GM12864 (cell line): ENCODE measurements at regions not wholly inside any gene's neighbourhood (a gene's known extent, or its start where the extent isn't known, plus 50 kb on each side); places are given as distances from the start of the nearest gene placed in this dataset.

Source experiments
- DNase-seq: peaks from one replicate; pipeline ENCODE4 v3.0.0-alpha.2; 2011; ENCODE audit warnings: low read depth
- H3K4me3 ChIP-seq: 2 replicates; pipeline ENCODE4 v1.5.1; 2011; ENCODE audit warnings: mild to moderate bottlenecking, low read depth, low read length, control low read depth
- CTCF ChIP-seq: IDR thresholded peaks from 2 replicates; pipeline ENCODE4 v1.5.1; 2011; ENCODE audit warnings: low read depth, mild to moderate bottlenecking, moderate library complexity, low read length, control low read depth, inconsistent platforms; ENCODE audit errors: missing control alignments

GRCh38 chr18:28594034-28594433 is 417.1 kb upstream of the CDH2 start:
- DNase-seq = no peak
- no peak overlapping the region for H3K4me3 ChIP-seq
- no peak for TF ChIP-seq CTCF

- no peak overlapping the region for H3K4me3 ChIP-seq
- TF ChIP-seq CTCF = no peak
- no peak for DNase-seq
Observed at GRCh38 chr18:28588884-28589549, 412.1 kb upstream of the CDH2 start.

GRCh38 chr18:28584731-28585130 is 407.8 kb upstream of the CDH2 start:
- TF ChIP-seq CTCF = no peak
- DNase-seq = no peak
- no peak overlapping the region for H3K4me3 ChIP-seq

GRCh38 chr18:28582724-28583123 is 405.8 kb upstream of the CDH2 start:
- H3K4me3 ChIP-seq = no peak overlapping the region
- DNase-seq = no peak
- no peak for TF ChIP-seq CTCF

- no peak for TF ChIP-seq CTCF
- H3K4me3 ChIP-seq = no peak overlapping the region
- no peak for DNase-seq
Observed at GRCh38 chr18:28581521-28582071, 404.7 kb upstream of the CDH2 start.

GRCh38 chr18:28576941-28577340 is 400.0 kb upstream of the CDH2 start:
- no peak for DNase-seq

More at GRCh38 chr18:28576941-28577340, 400.0 kb upstream of the CDH2 start:
- no peak for TF ChIP-seq CTCF
- H3K4me3 ChIP-seq = no peak overlapping the region
